AG04450 (cell line): ENCODE measurements at regions not wholly inside any gene's neighbourhood (a gene's known extent, or its start where the extent isn't known, plus 50 kb on each side); places are given as distances from the start of the nearest gene placed in this dataset.

Experiments
- CTCF ChIA-PET: fragments of 300-600, 350-600 bp; formaldehyde crosslinking; extraction: SDS; loops from one replicate; lab custom pipeline; 2022; ENCODE audit warnings: antibody characterized with exemption, inconsistent platforms; lab: Charles Lee
- POLR2A ChIA-PET: fragments of 350-600 bp; formaldehyde crosslinking; extraction: SDS; loops from one replicate; lab custom pipeline; 2021; ENCODE audit warnings: antibody characterized with exemption, inconsistent platforms; lab: Yijun Ruan, JAX
- DNase-seq: peaks from one replicate; pipeline ENCODE4 v3.0.0-alpha.2; 2011; ENCODE audit warnings: low read depth, low spot score
- H3K27ac ChIP-seq: one replicate; pipeline ENCODE4 v1.5.1; 2012; ENCODE audit warnings: low read depth, low read length, control low read depth
- H3K27me3 ChIP-seq: one replicate; pipeline ENCODE4 v1.6.0; 2012; ENCODE audit warnings: low read length; ENCODE audit not compliant: control insufficient read depth, insufficient read depth
- H3K4me3 ChIP-seq: 2 replicates; pipeline ENCODE4 v1.5.1; 2011; ENCODE audit warnings: mild to moderate bottlenecking, low read depth, low read length, control low read depth
- H3K9me3 ChIP-seq: 2 replicates; pipeline ENCODE4 v1.5.1; 2012; ENCODE audit warnings: low read length; ENCODE audit not compliant: control insufficient read depth, insufficient read depth
- CTCF ChIP-seq: IDR thresholded peaks from 2 replicates; pipeline ENCODE4 v1.5.1; 2011; ENCODE audit warnings: low read depth, low read length, control low read depth, inconsistent platforms

GRCh38 chr17:34874478-34874877, 86.8 kb downstream of the CCT6B start:
- no peak for DNase-seq
- POLR2A ChIA-PET: no interaction called here
- Histone ChIP-seq H3K27me3 (no peaks in the 10 kb centered on the region), H3K9me3 (no peaks in the 10 kb centered on the region), H3K4me3 (no peak overlapping the region), H3K27ac (no peak overlapping the region)
- TF ChIP-seq CTCF: no peak
- CTCF ChIA-PET: no interaction called here

GRCh38 chr17:34872640-34873039, 88.6 kb downstream of the CCT6B start:
- H3K4me3 ChIP-seq: no peak overlapping the region
- no peaks in the 10 kb centered on the region for H3K27me3 ChIP-seq
- H3K9me3 ChIP-seq: no peaks in the 10 kb centered on the region
- DNase-seq: no peak
- POLR2A ChIA-PET: no interaction called here
- TF ChIP-seq CTCF: no peak
- CTCF ChIA-PET: interaction anchor here (0.6 kb wide), 1 partner anchor 681 kb away, joined by 3 read pairs; no protein-coding TSS in a partner anchor
- no peak overlapping the region for H3K27ac ChIP-seq

GRCh38 chr17:34869641-34870040, 91.6 kb downstream of the CCT6B start:
- ChIA-PET CTCF (no interaction called here), POLR2A (no interaction called here)
- no peak for TF ChIP-seq CTCF
- DNase-seq: no peak
- H3K27me3 ChIP-seq: peaks cover 5% of the 10 kb centered on the region
- no peaks in the 10 kb centered on the region for H3K9me3 ChIP-seq
- H3K4me3 ChIP-seq: no peak overlapping the region
- no peak overlapping the region for H3K27ac ChIP-seq

- ChIA-PET POLR2A (no interaction called here), CTCF (no interaction called here)
- no peak for DNase-seq
Measured at GRCh38 chr17:34865716-34866115, 95.5 kb downstream of the CCT6B start.

GRCh38 chr17:34862384-34862783, 98.9 kb downstream of the CCT6B start:
- POLR2A ChIA-PET: no interaction called here
- Histone ChIP-seq H3K9me3 (no peaks in the 10 kb centered on the region), H3K4me3 (no peak overlapping the region), H3K27me3 (peaks cover 5% of the 10 kb centered on the region), H3K27ac (no peak overlapping the region)
- DNase-seq: no peak
- no peak for TF ChIP-seq CTCF
- CTCF ChIA-PET: no interaction called here

More at GRCh38 chr17:34865716-34866115, 95.5 kb downstream of the CCT6B start:
- Histone ChIP-seq H3K9me3 (no peaks in the 10 kb centered on the region), H3K4me3 (no peak overlapping the region), H3K27ac (no peak overlapping the region), H3K27me3 (peaks cover 5% of the 10 kb centered on the region)
- no peak for TF ChIP-seq CTCF
